GM12865 (cell line): ENCODE measurements at regions not wholly inside any gene's neighbourhood (a gene's known extent, or its start where the extent isn't known, plus 50 kb on each side); places are given as distances from the start of the nearest gene placed in this dataset.
"Not testable (repeated sequence)": the region's sequence is repeated elsewhere in the genome, so short reads cannot be mapped to it uniquely, and the experiment has no call there.

Experiments
- DNase-seq: peaks from one replicate; pipeline ENCODE4 v3.0.0; 2010; ENCODE audit warnings: low read depth
- H3K4me3 ChIP-seq: 2 replicates; pipeline ENCODE4 v1.5.1; 2011; ENCODE audit warnings: mild to moderate bottlenecking, low read depth, low read length, control low read depth
- CTCF ChIP-seq: IDR thresholded peaks from 2 replicates; pipeline ENCODE4 v1.5.1; 2011; ENCODE audit warnings: low read length, control low read depth, low read depth, inconsistent platforms; ENCODE audit not compliant: insufficient read depth; ENCODE audit errors: missing control alignments

- no peak for DNase-seq
- no peak for TF ChIP-seq CTCF
- H3K4me3 ChIP-seq, result no peak overlapping the region
These were observed 721.2 kb downstream of the CDH18 start for GRCh38 chr5:19266791-19267190.

- no peak overlapping the region for H3K4me3 ChIP-seq
- peak; percentile 0 for DNase-seq
- TF ChIP-seq CTCF, result no peak
These were observed 717.8 kb downstream of the CDH18 start for GRCh38 chr5:19270153-19270552.

- no peak overlapping the region for H3K4me3 ChIP-seq
- TF ChIP-seq CTCF, result no peak
These were observed 713.4 kb downstream of the CDH18 start for GRCh38 chr5:19274578-19274977.

GRCh38 chr5:19285286-19285685, 702.7 kb downstream of the CDH18 start:
- DNase-seq, result no peak
- H3K4me3 ChIP-seq, result no peak overlapping the region
- TF ChIP-seq CTCF, result no peak

More at GRCh38 chr5:19274578-19274977, 713.4 kb downstream of the CDH18 start:
- DNase-seq, result no peak

GRCh38 chr5:19287548-19288277, 700.3 kb downstream of the CDH18 start:
- not testable (repeated sequence) for DNase-seq

GRCh38 chr5:19288311-19288710, 699.7 kb downstream of the CDH18 start:
- not testable (repeated sequence) for H3K4me3 ChIP-seq, DNase-seq

More at GRCh38 chr5:19287548-19288277, 700.3 kb downstream of the CDH18 start:
- H3K4me3 ChIP-seq, result not testable (repeated sequence)

GRCh38 chr5:19297934-19298333, 690.1 kb downstream of the CDH18 start:
- H3K4me3 ChIP-seq, result no peak overlapping the region
- no peak for DNase-seq
- TF ChIP-seq CTCF, result no peak

GRCh38 chr5:19301271-19301670, 686.7 kb downstream of the CDH18 start:
- H3K4me3 ChIP-seq, result no peak overlapping the region
- TF ChIP-seq CTCF, result no peak
- no peak for DNase-seq
